Suppressor macrophage treated with lipopolysaccharide for 1 hour (primary cell): ENCODE measurements at regions not wholly inside any gene's neighbourhood (a gene's known extent, or its start where the extent isn't known, plus 50 kb on each side); places are given as distances from the start of the nearest gene placed in this dataset.
"Not testable (repeated sequence)": the region's sequence is repeated elsewhere in the genome, so short reads cannot be mapped to it uniquely, and the experiment has no call there.

Source experiments
- DNase-seq, 3 donors: peaks; one replicate each; pipeline ENCODE4 v3.0.0-alpha.2; 2020 to 2022

DNA sequence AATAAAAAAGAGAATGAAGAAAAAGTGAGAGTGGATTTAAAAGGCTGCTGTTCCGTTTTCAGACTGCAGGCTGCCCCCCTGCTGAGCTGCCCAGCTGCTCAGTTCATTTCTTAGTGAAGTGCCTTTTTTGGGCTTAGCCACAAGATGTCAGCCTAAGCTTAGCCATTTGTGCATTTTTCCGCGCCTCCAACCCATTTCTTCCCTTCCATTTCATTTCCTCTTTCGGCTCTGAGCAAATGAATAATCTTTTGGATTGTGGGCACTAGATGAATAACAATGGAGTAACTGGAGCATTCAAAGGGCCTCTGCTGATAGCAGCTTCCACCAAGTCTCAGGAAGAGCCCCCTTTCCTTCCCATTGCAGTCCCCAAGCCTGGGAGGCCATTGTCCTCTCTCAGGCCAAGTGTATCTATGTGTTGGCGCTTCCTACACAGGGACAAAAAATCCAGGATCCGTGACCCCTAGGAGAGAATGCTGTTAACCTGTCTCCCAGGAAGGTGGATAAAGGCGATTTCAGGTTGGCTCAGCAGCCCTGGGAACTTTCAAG, 83.5 kb upstream of the SPTLC3 start:
- DNase-seq: peak; percentile 76 to 84 (median 82)

DNA sequence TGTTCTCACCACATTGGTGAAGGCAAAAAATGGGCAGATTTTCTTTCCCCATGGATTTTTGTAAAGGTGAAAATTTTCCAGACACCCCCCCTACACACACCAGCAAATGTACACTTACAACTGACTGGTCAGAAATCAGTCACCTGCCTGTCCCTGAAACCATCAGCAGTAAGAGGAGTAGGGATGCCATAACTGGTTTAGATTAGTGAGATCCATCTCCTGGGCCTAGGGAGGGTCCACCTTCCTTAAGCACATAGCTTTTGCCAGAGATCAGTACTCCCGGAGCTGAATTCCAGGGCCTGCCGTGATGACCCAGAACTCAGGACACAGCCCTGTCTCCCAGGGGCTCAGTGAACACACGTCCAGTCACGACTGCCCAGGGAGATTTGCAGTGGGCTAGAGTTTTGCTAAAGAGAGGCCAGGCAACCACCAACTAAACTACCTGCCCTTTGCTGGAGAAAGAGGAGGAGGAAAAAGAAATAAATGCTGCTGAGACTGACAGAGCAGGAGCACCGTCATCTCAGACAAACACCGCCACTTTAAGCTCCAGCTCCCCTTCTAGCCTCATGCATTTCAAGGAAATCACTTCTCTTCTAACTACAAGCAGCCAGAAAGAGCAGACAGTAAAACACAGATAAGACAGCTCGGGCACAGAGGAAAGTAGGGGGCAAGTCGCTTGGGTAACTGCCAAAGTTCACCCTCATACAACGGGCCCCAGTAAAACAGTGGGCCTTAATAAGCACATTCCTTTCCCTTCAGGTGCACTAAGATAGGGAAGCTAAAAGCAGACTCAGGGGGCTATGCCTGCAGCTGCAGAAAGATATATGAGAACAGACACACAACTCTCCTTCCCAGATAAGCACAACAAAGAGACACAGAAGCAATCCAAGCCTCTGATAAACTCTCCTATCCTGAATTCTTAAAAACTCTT, 82.6 kb upstream of the SPTLC3 start:
- no peak for DNase-seq

DNA sequence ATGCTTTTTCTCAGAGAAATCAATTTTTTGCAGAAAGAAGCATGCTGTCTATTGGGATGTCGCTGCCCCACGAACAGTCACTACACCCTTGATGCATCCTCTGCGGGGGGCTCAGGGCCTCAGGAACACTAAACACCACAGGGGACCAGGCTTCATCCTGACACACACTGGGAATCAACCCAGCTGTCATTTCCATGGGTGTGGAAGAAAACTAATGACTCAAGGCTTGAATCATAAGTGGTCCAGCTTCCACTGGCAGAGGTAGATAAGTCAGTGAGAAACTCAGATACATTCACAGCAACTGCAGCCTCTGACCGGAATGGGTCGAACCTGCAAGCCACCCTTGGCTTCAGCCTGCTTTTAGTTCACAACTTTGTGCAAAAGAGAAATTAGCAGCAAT, 81.3 kb upstream of the SPTLC3 start:
- no peak for DNase-seq

DNA sequence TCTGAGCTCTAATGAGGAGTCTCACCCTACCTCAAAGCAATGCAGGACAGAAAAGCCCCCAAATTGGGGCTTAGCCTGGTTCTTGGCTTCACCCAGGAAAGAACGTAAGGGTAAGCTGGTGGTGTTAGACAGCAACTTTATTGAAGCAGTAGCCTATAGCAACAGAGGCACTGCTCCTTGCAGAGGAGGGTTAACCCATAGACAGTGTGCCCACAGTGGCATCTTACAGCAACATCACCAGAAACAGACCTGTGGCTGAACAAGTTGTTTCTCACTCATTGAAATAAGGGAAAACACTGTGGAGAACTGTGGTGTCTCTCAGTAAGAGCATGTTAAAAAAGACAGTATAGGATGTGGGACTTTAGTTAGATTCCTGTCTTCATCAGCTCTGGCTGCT, 80.4 kb upstream of the SPTLC3 start:
- DNase-seq: no peak

DNA sequence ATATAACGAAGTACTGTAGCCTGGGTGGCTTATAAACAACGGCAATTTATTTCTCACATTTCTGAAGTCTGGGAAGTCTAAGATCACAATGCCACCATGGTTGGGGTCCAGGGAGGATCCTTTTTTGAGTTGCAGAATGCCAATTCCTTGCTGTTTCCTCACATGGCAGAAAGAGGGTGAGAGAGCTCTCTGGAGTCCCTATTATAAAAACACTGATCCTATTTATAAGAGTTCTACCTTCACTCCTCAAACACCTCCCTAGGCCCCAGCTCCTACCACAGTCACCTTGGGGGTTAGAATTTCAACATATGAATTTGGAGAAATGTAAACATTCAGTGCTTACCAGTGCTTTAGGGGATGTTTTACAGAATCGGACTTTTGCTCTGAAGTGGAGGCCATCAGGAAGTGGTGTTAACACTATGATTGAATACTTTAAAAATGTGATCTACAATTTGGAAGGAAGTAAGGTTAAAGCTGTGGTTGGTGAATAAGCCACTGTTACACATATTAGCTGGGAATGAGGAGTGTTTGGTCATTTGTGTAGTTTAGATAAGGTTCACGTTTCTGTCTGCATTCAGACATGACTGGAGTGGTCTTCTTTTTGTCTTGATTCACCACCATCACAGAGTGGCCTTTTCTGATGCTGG, 79.9 kb upstream of the SPTLC3 start:
- no peak for DNase-seq

DNA sequence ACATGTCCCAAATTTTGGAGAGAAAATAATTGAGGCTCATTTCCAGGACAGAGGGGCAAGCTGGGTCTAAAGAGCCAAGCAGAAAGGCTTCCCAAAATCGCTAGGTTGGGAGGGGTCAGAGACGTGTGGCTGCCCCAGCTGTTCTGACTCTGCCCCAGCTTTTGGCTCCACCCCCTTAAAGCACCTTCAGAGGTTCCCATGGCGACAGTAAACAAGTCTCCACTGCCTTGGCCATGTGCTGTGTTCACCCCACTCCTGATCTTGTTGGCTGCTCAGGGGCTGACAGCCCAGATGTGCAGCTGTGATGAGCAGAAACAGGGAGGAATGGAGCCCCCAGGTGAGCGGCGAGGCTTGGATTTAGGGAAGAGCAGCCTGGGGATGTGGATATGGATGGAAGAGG, 72.8 kb upstream of the SPTLC3 start:
- no peak for DNase-seq

DNA sequence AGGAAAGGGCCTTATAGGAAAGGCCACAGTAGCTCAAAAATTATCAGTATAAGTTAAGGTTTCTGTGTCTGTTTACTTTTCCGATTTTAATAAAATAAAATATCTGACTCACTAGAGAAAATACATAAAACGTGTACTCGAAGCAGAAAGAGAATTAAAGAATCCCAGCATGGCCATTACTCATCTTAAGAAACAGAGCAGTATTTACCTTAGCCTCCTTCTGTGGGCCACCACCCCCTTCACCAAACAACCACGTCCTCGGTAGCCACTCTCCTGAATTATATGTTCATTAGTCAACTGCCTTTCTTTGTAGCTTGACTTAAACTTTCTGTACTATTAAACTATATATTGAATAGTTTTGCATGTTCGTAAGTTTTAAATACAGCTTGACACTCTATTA, 72.2 kb upstream of the SPTLC3 start:
- DNase-seq: no peak

DNA sequence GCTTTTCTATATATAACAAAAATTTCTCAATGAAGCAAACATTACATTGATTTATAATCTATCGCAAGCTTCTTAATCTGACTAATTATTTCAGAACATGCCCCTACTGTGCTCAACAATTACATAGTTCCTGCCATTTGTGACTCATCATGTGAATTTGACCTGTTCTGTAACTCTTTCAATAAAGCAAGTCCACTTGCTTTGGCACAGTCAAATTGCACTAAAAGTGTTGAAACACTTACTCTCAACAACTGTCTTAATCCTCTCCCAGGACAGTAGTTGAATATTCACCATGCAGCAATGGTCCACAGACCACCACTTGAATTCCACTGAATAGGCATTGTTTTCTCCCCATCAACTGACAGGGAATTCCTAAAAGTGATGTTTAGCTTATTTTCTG, 67.7 kb upstream of the SPTLC3 start:
- no peak for DNase-seq

DNA sequence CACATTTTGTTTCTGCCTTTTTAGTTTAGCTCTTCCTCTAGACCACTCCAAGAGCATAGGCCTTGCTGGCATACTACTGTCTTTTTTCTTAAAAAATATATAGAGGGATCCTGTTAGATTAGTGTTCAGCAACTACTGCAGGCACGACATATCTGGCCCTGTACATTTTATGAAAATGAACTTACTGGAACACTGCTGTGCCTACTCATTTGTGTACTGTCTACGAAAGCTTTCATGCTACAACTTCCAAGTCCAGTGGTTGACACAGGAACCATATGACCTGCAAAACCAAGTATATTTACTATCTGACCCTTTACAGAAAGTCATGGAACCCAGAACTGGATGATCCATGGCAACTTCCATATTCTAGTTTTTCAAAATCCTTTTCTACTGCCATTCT, 66.6 kb upstream of the SPTLC3 start:
- DNase-seq: no peak

DNA sequence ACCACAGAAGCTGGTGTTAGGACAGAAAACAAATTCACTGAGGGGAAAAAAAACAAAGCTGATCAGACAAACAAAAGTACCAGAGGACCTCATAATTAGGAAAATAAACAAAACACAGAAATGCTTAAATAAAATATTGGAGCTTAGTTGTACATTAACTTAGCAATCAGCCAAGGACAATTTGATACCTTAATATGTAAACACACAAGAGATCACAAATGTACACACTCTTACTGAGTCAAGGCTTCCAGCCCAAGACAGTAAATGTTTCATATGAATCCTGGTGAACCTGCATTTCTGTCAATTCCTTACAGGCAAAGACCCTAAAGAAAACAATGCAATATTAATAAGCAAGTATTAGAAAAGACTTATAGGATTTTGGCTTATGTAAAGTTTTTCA, 62.0 kb upstream of the SPTLC3 start:
- no peak for DNase-seq

DNA sequence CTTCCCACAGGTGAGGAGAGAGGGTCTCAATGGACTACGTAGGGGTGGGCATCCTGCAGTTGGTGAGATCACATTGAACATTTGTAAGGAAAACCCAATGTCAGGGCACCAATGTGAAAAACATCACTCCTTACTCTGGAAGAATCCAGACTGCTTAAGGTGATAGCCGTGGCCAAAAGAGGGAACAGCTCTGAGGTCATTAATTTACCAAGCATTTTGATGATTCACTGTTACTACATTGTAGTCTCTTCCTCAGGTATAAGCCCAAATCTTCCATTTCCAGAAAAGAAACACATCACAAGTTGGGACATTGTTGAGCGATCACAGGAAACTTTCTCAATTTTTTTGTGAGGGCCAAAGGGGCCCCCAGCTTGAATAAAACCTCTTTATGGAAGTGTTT, 61.1 kb upstream of the SPTLC3 start:
- DNase-seq: no peak

DNA sequence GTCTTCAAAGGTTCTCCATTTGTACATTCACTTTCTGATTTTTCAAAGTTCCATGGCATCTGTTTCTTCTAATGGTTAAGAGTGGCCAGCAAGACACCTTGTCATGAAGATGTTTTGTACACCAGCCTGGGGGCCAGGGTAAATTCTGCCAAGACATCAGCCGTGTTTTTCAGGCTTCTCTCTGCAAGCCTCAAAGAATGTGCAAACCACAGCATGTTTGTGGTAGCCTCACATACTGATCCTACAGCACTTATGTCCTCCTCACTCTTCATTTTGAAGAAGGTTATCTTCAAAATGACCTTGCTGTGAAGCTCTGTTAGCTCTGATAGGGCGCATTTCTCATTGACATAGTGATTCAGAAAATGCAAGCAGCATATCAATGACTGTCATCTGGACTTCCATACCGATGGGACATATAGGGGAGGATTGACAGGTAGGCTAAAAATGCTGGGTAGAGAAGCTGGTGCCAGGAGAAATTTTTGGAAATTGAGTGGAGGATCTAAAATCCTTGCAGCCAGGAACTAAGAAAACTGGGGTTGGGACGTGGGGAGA, 59.3 kb upstream of the SPTLC3 start:
- DNase-seq: no peak

DNA sequence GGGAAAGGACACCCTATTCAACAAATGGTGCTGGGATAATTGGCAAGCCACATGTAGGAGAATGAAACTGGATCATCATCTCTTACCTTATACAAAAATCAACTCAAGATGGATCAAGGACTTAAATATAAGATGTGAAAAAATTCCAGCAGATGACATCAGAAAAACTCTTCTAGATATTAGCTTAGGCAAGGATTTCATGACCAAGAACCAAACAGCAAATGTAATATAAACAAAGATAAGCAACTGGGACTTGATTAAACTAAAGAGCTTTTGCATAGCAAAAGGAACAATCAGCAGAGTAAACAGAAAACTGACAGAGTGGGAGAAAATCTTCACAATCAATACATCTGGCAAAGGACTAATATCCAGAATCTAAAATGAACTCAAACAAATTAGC, 54.5 kb upstream of the SPTLC3 start:
- not testable (repeated sequence) for DNase-seq

DNA sequence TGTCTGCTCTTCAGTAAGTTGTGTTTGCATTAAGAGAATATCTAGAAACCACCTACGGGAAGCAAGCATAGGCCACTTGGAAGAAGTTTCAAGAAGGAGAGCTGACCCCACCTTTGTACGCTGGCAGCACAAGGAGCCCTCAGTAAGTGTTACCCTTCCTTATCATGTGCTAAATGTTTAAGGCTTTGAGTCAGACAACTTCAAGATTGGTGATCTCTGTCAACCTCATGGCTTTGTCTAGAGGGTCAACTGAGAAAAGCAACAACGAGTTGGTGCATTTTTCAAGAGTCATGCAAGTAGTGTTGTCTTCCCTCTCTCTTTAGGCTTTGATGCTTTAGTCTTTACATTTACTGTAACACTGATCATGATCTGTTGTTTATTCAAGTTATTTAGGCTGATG, 53.2 kb upstream of the SPTLC3 start:
- no peak for DNase-seq

DNA sequence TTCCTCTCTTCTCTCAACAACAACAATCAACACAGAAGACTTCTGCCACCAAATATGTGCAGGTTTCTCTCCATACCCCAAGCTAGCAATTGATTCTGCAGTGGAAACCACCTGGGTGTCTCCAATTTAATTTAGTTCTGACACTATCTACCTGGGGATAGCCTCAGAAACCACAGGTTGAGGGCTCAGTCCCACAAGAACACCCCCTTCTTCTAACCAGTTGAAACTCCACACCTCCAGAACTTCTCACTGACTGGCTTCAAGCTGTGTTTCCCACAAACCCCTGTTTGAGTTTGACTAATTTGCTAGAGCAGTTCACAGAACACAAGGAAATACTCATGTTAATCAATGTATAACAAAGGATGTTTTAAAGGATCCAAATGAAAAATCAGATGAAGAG, 52.5 kb upstream of the SPTLC3 start:
- no peak for DNase-seq

DNA sequence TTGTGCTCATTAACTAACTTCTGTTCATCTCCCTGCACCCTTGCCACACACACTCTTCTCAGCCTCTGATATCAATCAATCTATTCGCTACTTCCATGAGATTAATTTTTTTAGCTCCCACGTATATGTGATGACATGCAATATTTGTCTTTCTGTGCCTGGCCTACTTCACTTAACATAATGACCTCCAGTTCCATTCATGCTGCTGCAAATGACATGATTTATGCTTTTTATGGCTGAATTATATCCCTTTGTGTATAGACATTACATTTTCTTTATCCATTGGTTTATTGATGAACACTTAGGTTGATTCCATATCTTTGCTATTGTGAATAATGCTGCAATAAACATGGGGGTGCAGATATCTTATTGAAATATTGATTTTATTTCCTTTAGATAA, 50.8 kb upstream of the SPTLC3 start:
- DNase-seq: no peak
